MM.1S (cell line): ENCODE measurements at regions not wholly inside any gene's neighbourhood (a gene's known extent, or its start where the extent isn't known, plus 50 kb on each side); places are given as distances from the start of the nearest gene placed in this dataset.

Experiments
- DNase-seq: peaks from one replicate; pipeline ENCODE4 v3.0.0-alpha.2; 2015
- H2AFZ ChIP-seq: fragments of 300-600 bp; sonication (generic); 2 replicates; pipeline ENCODE4 v1.6.0; 2016; ENCODE audit warnings: antibody characterized with exemption, low read length
- H3F3A ChIP-seq: fragments of 300-600 bp; sonication (generic); 2 replicates; pipeline ENCODE4 v1.6.1; 2016; ENCODE audit warnings: mild to moderate bottlenecking, antibody characterized with exemption, low read length, moderate library complexity, mixed read lengths; ENCODE audit not compliant: insufficient read depth
- H3K27ac ChIP-seq: fragments of 300-600 bp; sonication (generic); 2 replicates; pipeline ENCODE4 v1.5.1; 2016; ENCODE audit warnings: mild to moderate bottlenecking, low read length
- H3K27me3 ChIP-seq: fragments of 300-600 bp; sonication (generic); replicated peaks from 2 replicates; pipeline ENCODE4 v1.6.0; 2016; ENCODE audit warnings: low read length; ENCODE audit not compliant: insufficient read depth
- H3K36me3 ChIP-seq: fragments of 300-600 bp; sonication (generic); replicated peaks from 2 replicates; pipeline ENCODE4 v1.6.1; 2016; ENCODE audit warnings: mild to moderate bottlenecking, low read length, mixed read lengths; ENCODE audit not compliant: insufficient read depth
- H3K4me1 ChIP-seq: fragments of 300-600 bp; sonication (generic); 2 replicates; pipeline ENCODE4 v1.6.1; 2016; ENCODE audit warnings: low read length, mixed read lengths
- H3K4me2 ChIP-seq: fragments of 300-600 bp; sonication (generic); 2 replicates; pipeline ENCODE4 v1.6.0; 2016; ENCODE audit warnings: low read depth, low read length
- H3K4me3 ChIP-seq: fragments of 300-600 bp; sonication (generic); 2 replicates; pipeline ENCODE4 v1.5.1; 2016; ENCODE audit warnings: low read length, mixed read lengths
- H3K79me2 ChIP-seq: fragments of 300-600 bp; sonication (generic); 2 replicates; pipeline ENCODE4 v1.6.1; 2016; ENCODE audit warnings: mixed run types, low read length, mixed read lengths
- H3K9ac ChIP-seq: fragments of 300-600 bp; sonication (generic); 2 replicates; pipeline ENCODE4 v1.6.1; 2016; ENCODE audit warnings: low read length, mixed read lengths
- H3K9me2 ChIP-seq: fragments of 300-600 bp; sonication (generic); replicated peaks from 2 replicates; pipeline ENCODE4 v1.6.1; 2016; ENCODE audit warnings: mild to moderate bottlenecking, low read length, mixed read lengths; ENCODE audit not compliant: insufficient read depth
- H3K9me3 ChIP-seq: fragments of 300-600 bp; sonication (generic); replicated peaks from 2 replicates; pipeline ENCODE4 v1.6.1; 2016; ENCODE audit warnings: mild to moderate bottlenecking, low read length, mixed read lengths; ENCODE audit not compliant: insufficient read depth
- H4K20me1 ChIP-seq: fragments of 300-600 bp; sonication (generic); 2 replicates; pipeline ENCODE4 v1.6.1; 2016; ENCODE audit warnings: mild to moderate bottlenecking, low read length, moderate library complexity, mixed read lengths; ENCODE audit not compliant: insufficient read depth
- CTCF ChIP-seq: fragments of 300-600 bp; sonication (generic); IDR thresholded peaks from 2 replicates; pipeline ENCODE4 v1.5.1; 2016; ENCODE audit warnings: antibody characterized with exemption, low read length, mixed read lengths
- EZH2 ChIP-seq: fragments of 300-600 bp; sonication (generic); optimal IDR thresholded peaks from 2 replicates; pipeline ENCODE3; 2017; ENCODE audit warnings: low read depth, mild to moderate bottlenecking, antibody characterized with exemption, low read length, mixed read lengths
- EZH2phosphoT487 ChIP-seq: fragments of 300-600 bp; sonication (generic); IDR thresholded peaks from 2 replicates; pipeline ENCODE4 v1.6.1; 2018; ENCODE audit warnings: antibody characterized with exemption, low read length

GRCh38 chr1:90509225-90510048 lies 207.7 kb downstream of the BARHL2 start:
- H3K36me3 ChIP-seq, result no peaks in the 10 kb centered on the region
- no peak overlapping the region for H3K27ac ChIP-seq

GRCh38 chr1:90508376-90509167 lies 208.5 kb downstream of the BARHL2 start:
- H3K79me2 ChIP-seq, result no peaks in the 10 kb centered on the region
- no peaks in the 10 kb centered on the region for H3K4me1 ChIP-seq
- no peaks in the 10 kb centered on the region for H3K9me2 ChIP-seq
- H3F3A ChIP-seq, result no peaks in the 10 kb centered on the region
- no peak overlapping the region for H2AFZ ChIP-seq
- H3K4me2 ChIP-seq, result no peak overlapping the region
- no peaks in the 10 kb centered on the region for H3K27me3 ChIP-seq
- no peak for DNase-seq
- H3K27ac ChIP-seq, result no peak overlapping the region
- no peak overlapping the region for H3K9ac ChIP-seq
- no peaks in the 10 kb centered on the region for H3K36me3 ChIP-seq
- H4K20me1 ChIP-seq, result no peaks in the 10 kb centered on the region
- H3K9me3 ChIP-seq, result no peaks in the 10 kb centered on the region
- no peak overlapping the region for H3K4me3 ChIP-seq
- no peak for TF ChIP-seq EZH2phosphoT487
- no peak for TF ChIP-seq CTCF
- TF ChIP-seq EZH2, result no peak

More at GRCh38 chr1:90509225-90510048, 207.7 kb downstream of the BARHL2 start:
- TF ChIP-seq EZH2phosphoT487 (no peak), CTCF (no peak), EZH2 (no peak)
- H3K4me3 ChIP-seq, result no peak overlapping the region
- no peaks in the 10 kb centered on the region for H3K9me2 ChIP-seq
- no peaks in the 10 kb centered on the region for H3K27me3 ChIP-seq
- H3K4me2 ChIP-seq, result no peak overlapping the region
- no peak for DNase-seq
- H4K20me1 ChIP-seq, result no peaks in the 10 kb centered on the region
- H3K9me3 ChIP-seq, result no peaks in the 10 kb centered on the region
- H3K9ac ChIP-seq, result no peak overlapping the region
- no peak overlapping the region for H2AFZ ChIP-seq
- H3K4me1 ChIP-seq, result no peaks in the 10 kb centered on the region
- no peaks in the 10 kb centered on the region for H3F3A ChIP-seq
- H3K79me2 ChIP-seq, result no peaks in the 10 kb centered on the region

GRCh38 chr1:90507173-90507572 lies 209.9 kb downstream of the BARHL2 start:
- Histone ChIP-seq H3F3A (no peaks in the 10 kb centered on the region), H3K9me3 (no peaks in the 10 kb centered on the region), H3K4me2 (no peak overlapping the region), H3K4me1 (no peaks in the 10 kb centered on the region), H3K27me3 (no peaks in the 10 kb centered on the region), H3K27ac (no peak overlapping the region), H3K9ac (no peak overlapping the region), H3K9me2 (no peaks in the 10 kb centered on the region), H4K20me1 (no peaks in the 10 kb centered on the region), H3K79me2 (no peaks in the 10 kb centered on the region), H3K4me3 (no peak overlapping the region), H2AFZ (no peak overlapping the region), H3K36me3 (no peaks in the 10 kb centered on the region)
- no peak for TF ChIP-seq EZH2
- no peak for TF ChIP-seq EZH2phosphoT487
- TF ChIP-seq CTCF, result no peak
- DNase-seq, result no peak
